C4-2B (cell line): ENCODE measurements at regions not wholly inside any gene's neighbourhood (a gene's known extent, or its start where the extent isn't known, plus 50 kb on each side); places are given as distances from the start of the nearest gene placed in this dataset.

Experiments used
- CTCF ChIP-seq: fragments of 450-650 bp; conservative IDR thresholded peaks from 2 replicates; pipeline ENCODE4 v1.5.1; 2017; ENCODE audit warnings: mild to moderate bottlenecking
- ZFX ChIP-seq: fragments of 450-650 bp; IDR thresholded peaks from 2 replicates; pipeline ENCODE4 v1.6.1; 2017

- no peak for TF ChIP-seq CTCF
- TF ChIP-seq ZFX, result no peak
Measured at GRCh38 chr5:118468085-118468484, 520.3 kb downstream of the DTWD2 start.
